ENCODE measurements at regions not wholly inside any gene's neighbourhood (a gene's known extent, or its start where the extent isn't known, plus 50 kb on each side); places are given as distances from the start of the nearest gene placed in this dataset.

DNA sequence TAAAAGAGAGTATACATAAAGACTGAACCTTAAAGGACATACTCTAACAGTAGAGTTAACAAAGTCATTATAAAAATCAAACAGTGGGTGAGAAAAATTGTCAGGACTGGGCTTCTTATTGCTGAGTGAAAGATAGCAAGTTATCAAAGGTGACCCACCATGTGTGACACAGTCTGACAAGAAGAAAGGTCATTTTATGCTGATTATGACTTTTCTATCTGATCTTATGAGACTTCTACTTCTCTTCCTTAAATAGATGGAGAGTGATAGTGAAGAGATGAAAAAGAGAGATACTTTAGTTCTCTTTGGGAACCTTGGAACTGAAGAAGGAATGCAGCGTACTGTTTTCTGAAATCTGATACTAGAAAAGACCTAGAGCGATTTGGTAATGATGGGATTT lies 2157.1 kb downstream of the NCAM2 start:
- TF ChIP-seq, protein P1, sequence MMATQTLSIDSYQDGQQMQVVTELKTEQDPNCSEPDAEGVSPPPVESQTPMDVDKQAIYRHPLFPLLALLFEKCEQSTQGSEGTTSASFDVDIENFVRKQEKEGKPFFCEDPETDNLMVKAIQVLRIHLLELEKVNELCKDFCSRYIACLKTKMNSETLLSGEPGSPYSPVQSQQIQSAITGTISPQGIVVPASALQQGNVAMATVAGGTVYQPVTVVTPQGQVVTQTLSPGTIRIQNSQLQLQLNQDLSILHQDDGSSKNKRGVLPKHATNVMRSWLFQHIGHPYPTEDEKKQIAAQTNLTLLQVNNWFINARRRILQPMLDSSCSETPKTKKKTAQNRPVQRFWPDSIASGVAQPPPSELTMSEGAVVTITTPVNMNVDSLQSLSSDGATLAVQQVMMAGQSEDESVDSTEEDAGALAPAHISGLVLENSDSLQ (IDR thresholded peaks at IDR 0.05), result no peak
- no peak for TF ChIP-seq FOXA1 (IDR thresholded peaks at IDR 0.05)
- TF ChIP-seq BHLHE40 (IDR thresholded peaks at IDR 0.05; ENCODE audit: borderline replicate concordance), result no peak
- no peak for TF ChIP-seq ZNF384 (IDR thresholded peaks at IDR 0.05)
